ENCODE measurements at regions not wholly inside any gene's neighbourhood (a gene's known extent, or its start where the extent isn't known, plus 50 kb on each side); places are given as distances from the start of the nearest gene placed in this dataset.
"Not testable (repeated sequence)": the region's sequence is repeated elsewhere in the genome, so short reads cannot be mapped to it uniquely, and the experiment has no call there.

DNA sequence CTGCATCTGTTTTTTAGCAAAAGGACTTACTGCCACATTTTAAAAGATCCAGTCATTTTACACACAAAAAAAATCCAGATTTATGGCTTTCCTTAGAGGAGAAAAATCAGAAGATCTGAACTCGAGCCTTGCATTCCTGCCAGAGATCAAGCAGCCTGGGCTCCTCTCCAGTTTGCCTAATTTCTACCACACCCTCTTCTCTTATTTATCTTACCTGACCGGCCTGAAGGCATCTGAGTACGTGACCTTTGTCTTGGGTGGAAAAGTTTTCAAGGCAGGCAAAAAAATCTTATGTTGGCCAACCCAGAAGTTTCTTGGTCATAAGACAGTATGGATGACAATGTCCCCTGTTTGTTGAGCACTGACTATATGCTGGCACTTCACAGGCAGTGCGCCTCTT, 60.3 kb downstream of the CHRD start:
- no peak for DNase-seq (ENCODE audit: low spot score)

GRCh38 chr3:184441202-184441900, 61.5 kb downstream of the CHRD start:
- DNase-seq (ENCODE audit: low spot score): no peak

- peak; percentile 3 for DNase-seq (ENCODE audit: low spot score)
These were observed 63.5 kb downstream of the CHRD start for GRCh38 chr3:184443364-184443763.

DNA sequence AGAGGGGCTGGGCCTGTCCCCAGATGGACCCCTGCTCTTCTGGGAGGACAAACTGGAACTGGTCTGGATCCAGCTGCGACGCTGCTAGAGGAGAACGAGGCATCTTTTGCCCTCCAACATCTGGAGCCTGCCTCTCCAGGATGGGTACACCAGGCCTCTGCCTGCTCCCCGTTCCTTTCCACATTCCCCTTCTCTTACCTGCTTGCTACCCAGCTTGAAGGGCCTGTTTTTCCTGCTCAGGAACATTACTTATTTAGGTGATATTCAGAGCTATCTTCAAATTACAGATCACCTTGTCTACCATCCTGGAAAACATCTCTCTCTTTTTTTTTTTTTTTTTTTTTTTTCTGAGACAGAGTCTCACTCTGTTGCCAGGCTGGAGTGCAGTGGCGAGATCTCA, 64.0 kb downstream of the CHRD start:
- no peak for DNase-seq (ENCODE audit: low spot score)

DNA sequence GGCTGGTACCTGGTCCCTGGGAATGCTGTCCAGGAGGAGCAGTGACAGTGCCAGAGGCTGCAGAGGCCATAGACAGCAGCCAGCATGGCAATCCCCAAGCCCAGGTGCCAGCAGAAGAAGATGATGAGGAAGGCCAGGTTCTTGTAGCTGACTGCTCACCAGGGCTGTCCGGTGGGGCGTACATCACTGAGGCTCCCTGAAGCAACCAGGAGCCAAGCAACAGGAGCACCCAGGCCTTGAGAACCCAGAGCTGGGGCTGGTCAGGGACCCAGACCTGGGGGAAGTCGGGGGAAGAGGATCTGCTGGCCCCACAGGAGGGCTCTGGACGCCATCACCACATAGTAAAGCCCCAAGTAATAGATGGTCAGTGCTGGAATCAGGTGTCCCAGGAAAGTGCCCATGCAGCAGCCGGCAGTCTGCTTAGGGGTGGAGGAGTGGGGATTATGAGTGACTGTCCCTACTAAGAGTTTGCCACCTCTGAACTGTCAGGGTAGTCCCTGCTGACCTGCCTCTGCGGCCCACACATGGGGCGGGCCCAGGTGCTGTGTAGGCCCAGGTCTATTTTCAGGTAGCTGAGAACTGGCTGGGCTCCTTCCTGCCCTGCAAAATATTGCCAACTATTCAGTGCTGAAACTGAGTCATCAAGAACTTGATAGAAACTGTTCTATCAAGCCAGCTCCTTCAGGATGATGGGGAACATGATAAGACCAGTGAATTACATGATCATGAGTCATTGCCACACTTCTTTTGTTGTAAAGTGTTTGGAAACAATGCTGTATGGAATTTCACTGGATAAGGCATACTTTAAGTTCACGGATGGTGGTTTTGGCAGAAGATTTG, 68.7 kb downstream of the CHRD start:
- peak; percentile 74 for DNase-seq (ENCODE audit: low spot score)

DNA sequence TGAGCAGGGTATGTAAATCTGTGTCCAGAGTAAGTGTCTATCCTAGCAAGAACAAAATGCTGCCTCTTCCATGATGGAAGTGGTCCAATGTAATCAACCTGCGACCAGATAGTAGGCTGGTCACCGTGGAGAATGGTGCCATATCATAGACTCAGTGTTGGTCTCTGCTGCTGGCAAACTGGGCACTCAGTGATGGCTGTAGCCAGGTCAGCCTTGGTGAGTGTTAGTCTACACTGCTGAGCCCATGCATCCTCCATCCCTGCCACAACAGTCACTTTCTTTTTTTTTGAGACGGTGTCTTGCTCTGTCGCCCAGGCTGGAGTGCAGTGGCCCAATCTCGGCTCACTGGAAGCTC, 69.3 kb downstream of the CHRD start:
- DNase-seq (ENCODE audit: low spot score): no peak

DNA sequence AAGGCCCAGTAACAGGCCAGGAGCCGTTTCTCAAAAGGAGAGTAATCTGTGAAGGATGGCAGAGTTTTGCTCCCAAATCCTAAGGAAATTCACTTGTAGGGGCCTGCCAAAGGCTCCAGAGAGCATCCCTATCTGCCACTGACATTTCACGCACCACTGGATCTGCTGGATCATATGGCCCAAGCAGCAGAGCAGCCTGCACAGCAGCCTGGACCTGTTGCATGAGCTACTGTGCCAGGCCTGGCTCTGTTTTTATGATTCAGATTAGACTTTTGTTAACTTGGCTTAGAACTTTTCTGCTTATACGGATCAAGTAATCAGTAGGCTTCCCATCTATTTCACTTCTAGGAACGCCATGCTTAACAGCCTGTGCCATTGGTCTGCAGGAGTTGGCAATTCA, 70.7 kb downstream of the CHRD start:
- DNase-seq (ENCODE audit: low spot score): no peak

DNA sequence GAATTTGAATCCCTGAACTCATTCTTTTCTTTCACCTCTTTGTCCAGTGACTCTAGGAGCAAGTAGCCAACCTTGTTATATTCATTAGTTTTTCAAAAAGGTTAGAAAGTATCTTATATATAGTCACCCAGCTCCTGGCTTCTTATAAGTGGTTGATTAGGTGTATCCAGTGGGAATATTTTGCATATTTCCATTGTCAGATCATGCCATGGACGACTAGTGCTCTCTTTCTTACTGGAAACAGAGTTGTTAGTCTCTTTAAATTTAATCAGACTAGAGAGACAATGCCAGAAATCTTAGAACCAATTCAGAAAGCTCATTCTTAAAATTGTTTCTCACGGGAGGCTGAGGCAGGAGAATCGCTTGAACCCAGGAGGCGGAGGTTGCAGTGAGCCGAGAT, 73.4 kb downstream of the CHRD start:
- no peak for DNase-seq (ENCODE audit: low spot score)

GRCh38 chr3:184455991-184456390, 76.1 kb downstream of the CHRD start:
- DNase-seq (ENCODE audit: low spot score): no peak

DNA sequence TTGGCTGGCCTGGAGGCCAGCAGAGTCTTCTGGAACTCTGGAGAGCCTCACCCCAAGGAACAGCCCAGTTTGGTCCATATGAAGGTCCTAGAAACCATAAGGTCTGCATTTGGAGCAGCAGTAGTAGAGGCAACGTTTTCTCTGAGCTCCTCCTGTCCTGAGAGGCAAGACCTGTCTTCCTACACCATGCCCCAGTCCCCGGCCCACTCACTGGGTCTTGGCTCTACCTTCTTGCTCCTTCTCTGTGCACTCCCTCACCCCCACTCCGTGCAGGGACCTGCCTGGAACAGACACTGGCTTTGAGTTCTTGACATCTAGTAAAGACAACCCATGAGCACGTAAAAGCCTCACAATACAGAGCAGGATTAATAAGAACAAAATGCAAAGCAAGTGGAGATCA, 76.6 kb downstream of the CHRD start:
- no peak for DNase-seq (ENCODE audit: low spot score)

- DNase-seq (ENCODE audit: low spot score): no peak
These were observed 77.5 kb downstream of the CHRD start for GRCh38 chr3:184457329-184457728.

GRCh38 chr3:184457784-184458377, 78.0 kb downstream of the CHRD start:
- DNase-seq (ENCODE audit: low spot score): not testable (repeated sequence)

- peak; percentile 53 for DNase-seq (ENCODE audit: low spot score)
These were observed 79.5 kb downstream of the CHRD start for GRCh38 chr3:184459355-184459754.

GRCh38 chr3:184460276-184460675, 80.4 kb downstream of the CHRD start:
- DNase-seq (ENCODE audit: low spot score): no peak

- DNase-seq (ENCODE audit: low spot score): no peak
These were observed 81.4 kb downstream of the CHRD start for GRCh38 chr3:184461219-184461618.

- DNase-seq (ENCODE audit: low spot score): no peak
These were observed 86.1 kb downstream of the CHRD start for GRCh38 chr3:184465883-184466412.

GRCh38 chr3:184466413-184466960, 86.6 kb downstream of the CHRD start:
- DNase-seq (ENCODE audit: low spot score): no peak

GRCh38 chr3:184467171-184467570, 87.3 kb downstream of the CHRD start:
- DNase-seq (ENCODE audit: low spot score): no peak

DNA sequence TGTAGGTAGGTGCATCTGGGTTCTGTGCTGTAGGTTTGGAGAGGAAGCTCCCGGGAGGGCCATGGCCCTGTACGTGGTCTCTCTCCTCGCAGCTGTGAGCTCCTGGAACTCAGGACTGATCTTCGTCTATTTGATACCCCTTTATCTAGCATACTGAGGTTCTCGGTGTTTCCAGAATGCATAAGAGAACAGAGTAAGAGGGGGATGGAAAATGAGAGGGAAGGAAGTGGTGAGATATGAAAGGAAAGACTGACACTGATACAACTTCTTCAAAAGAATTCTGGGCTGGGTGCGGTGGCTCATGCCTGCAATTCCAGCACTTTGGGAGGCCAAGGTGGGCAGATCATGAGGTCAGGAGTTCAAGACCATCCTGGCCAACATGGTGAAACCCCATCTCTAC, 90.7 kb downstream of the CHRD start:
- DNase-seq (ENCODE audit: low spot score): no peak

- no peak for DNase-seq (ENCODE audit: low spot score)
These were observed 90.1 kb upstream of the EPHB3 start for GRCh38 chr3:184471439-184471838.

DNA sequence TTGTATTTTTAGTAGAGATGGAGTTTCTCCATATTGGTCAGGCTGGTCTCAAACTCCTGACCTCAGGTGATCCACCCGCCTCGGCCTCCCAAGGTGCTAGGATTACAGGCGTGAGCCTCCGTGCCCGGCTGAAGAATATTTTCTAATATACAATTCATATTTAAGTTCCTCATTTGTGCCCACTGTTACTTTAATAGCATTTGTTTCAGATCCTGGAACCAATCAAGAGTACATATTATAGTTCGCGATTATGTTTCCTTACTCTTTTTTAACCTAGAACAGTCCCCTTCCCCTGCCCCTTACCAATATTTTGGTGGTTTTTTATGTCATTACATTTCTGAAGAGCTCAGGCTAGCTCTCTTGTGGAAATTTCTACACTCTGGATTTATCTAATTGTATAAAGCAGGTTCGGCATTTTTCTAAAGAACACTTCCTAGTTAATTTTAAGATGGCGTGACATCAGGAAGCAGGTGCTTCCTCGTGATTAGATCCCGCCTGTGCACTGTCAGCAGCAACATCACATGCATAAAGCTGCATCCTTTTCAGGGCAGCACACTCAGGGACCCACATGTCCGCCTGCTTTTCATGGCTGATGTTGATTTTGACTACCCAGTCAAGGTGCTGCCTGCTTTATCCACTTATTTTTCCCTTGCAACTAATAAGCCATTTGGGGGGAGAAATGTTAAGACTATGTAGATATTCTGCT, 88.7 kb upstream of the EPHB3 start:
- DNase-seq (ENCODE audit: low spot score): no peak

DNA sequence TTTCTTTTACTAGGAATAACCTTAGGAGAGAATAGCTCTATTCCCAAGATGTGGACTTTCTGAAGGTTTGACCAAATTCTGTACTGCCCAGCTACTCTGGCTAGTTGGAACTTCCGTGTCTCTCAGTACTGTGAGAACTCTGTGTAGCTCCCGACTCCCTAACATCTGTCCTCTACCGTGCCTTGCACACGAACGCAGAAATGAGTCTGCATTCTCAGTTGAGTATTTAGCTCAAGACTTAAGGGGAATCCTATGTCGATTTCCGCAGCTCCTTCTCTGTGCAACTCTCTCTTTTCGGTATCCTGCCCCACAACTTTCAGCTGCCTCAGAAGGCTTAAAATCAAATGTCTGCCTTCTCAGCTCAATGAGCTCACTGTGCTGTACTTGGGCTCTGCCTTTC, 86.7 kb upstream of the EPHB3 start:
- DNase-seq (ENCODE audit: low spot score): no peak
